ENCODE measurements at regions not wholly inside any gene's neighbourhood (a gene's known extent, or its start where the extent isn't known, plus 50 kb on each side); places are given as distances from the start of the nearest gene placed in this dataset.

- no peak for TF ChIP-seq CTCF (IDR thresholded peaks at IDR 0.05)
- ATAC-seq (no peak), DNase-seq (no peak)
- Histone ChIP-seq H3K36me3 (no peaks in the 10 kb centered on the region), H3K4me3 (no peak overlapping the region), H3K9me3 (no peaks in the 10 kb centered on the region), H3K4me1 (peaks cover 4% of the 10 kb centered on the region), H3K27ac (no peak overlapping the region), H3K27me3 (no peaks in the 10 kb centered on the region)
- intact Hi-C loops (cut with DNase I), result no loop called here
These were observed 206.7 kb downstream of the SETD4 start for GRCh38 chr21:35853321-35854239.

GRCh38 chr21:35852820-35853219 is 207.5 kb downstream of the SETD4 start:
- no peak for TF ChIP-seq CTCF (IDR thresholded peaks at IDR 0.05)
- H3K27me3 ChIP-seq, result no peaks in the 10 kb centered on the region
- ATAC-seq (no peak), DNase-seq (no peak)
- H3K9me3 ChIP-seq, result no peaks in the 10 kb centered on the region
- intact Hi-C loops (cut with DNase I), result no loop called here
- peaks cover 4% of the 10 kb centered on the region for H3K4me1 ChIP-seq
- no peak overlapping the region for H3K27ac ChIP-seq
- no peaks in the 10 kb centered on the region for H3K36me3 ChIP-seq
- no peak overlapping the region for H3K4me3 ChIP-seq

- no peak overlapping the region for H3K27ac ChIP-seq
- H3K4me1 ChIP-seq, result peaks cover 4% of the 10 kb centered on the region
- no peaks in the 10 kb centered on the region for H3K36me3 ChIP-seq
- H3K9me3 ChIP-seq, result no peaks in the 10 kb centered on the region
- intact Hi-C loops (cut with DNase I), result no loop called here
- TF ChIP-seq CTCF (IDR thresholded peaks at IDR 0.05), result no peak
- no peak overlapping the region for H3K4me3 ChIP-seq
- no peaks in the 10 kb centered on the region for H3K27me3 ChIP-seq
- DNase-seq, result no peak
- ATAC-seq, result no peak
These were observed 209.7 kb downstream of the SETD4 start for GRCh38 chr21:35850542-35851103.

- no peak overlapping the region for H3K4me3 ChIP-seq
- no peak overlapping the region for H3K27ac ChIP-seq
- no peak for ATAC-seq
- DNase-seq, result no peak
- peaks cover 4% of the 10 kb centered on the region for H3K4me1 ChIP-seq
- H3K9me3 ChIP-seq, result no peaks in the 10 kb centered on the region
- intact Hi-C loops (cut with DNase I), result no loop called here
- H3K36me3 ChIP-seq, result no peaks in the 10 kb centered on the region
- no peak for TF ChIP-seq CTCF (IDR thresholded peaks at IDR 0.05)
- H3K27me3 ChIP-seq, result no peaks in the 10 kb centered on the region
These were observed 210.3 kb downstream of the SETD4 start for GRCh38 chr21:35850029-35850428.

GRCh38 chr21:35849144-35849543 is 211.2 kb downstream of the SETD4 start:
- Histone ChIP-seq H3K27me3 (no peaks in the 10 kb centered on the region), H3K36me3 (no peaks in the 10 kb centered on the region), H3K4me3 (no peak overlapping the region), H3K9me3 (no peaks in the 10 kb centered on the region), H3K27ac (no peak overlapping the region), H3K4me1 (peaks cover 4% of the 10 kb centered on the region)
- ATAC-seq (no peak), DNase-seq (no peak)
- intact Hi-C loops (cut with DNase I), result no loop called here
- no peak for TF ChIP-seq CTCF (IDR thresholded peaks at IDR 0.05)

All from upper lobe of right lung (tissue), 1 donor.